Brain microvascular endothelial cell (primary cell): ENCODE measurements at regions not wholly inside any gene's neighbourhood (a gene's known extent, or its start where the extent isn't known, plus 50 kb on each side); places are given as distances from the start of the nearest gene placed in this dataset.
"Not testable (repeated sequence)": the region's sequence is repeated elsewhere in the genome, so short reads cannot be mapped to it uniquely, and the experiment has no call there.

Experiments used
- DNase-seq: peaks from one replicate; pipeline ENCODE4 v3.0.0-alpha.2; 2020
- H3K27ac ChIP-seq: fragments of 250-450 bp; sonication (Bioruptor Pico); 2 replicates; pipeline ENCODE4 v1.5.1; 2020; ENCODE audit warnings: mild to moderate bottlenecking, moderate library complexity
- H3K27me3 ChIP-seq: fragments of 250-450 bp; sonication (Bioruptor Pico); replicated peaks from 2 replicates; pipeline ENCODE4 v1.5.1; 2020; ENCODE audit warnings: mild to moderate bottlenecking
- H3K36me3 ChIP-seq: fragments of 250-450 bp; sonication (Bioruptor Pico); replicated peaks from 2 replicates; pipeline ENCODE4 v1.5.1; 2020; ENCODE audit warnings: mild to moderate bottlenecking
- H3K4me3 ChIP-seq: 2 replicates; pipeline ENCODE4 v1.5.1; 2011; ENCODE audit warnings: low read depth, mild to moderate bottlenecking, control low read depth, low read length, moderate library complexity
- in situ Hi-C: cut with HindIII; loops from 2 replicates; pipeline ENCODE4 v1.10.0; 2017; ENCODE audit warnings: low sequenced_read_pairs, low pct_ligation_motif_present
- TF ChIP-seq, protein P1 (sequence below): IDR thresholded peaks from 2 replicates; pipeline ENCODE4 v1.5.1; 2011; ENCODE audit warnings: low read depth, mild to moderate bottlenecking, moderate library complexity, low read length, control low read depth, inconsistent platforms; ENCODE audit errors: missing control alignments

DNA sequence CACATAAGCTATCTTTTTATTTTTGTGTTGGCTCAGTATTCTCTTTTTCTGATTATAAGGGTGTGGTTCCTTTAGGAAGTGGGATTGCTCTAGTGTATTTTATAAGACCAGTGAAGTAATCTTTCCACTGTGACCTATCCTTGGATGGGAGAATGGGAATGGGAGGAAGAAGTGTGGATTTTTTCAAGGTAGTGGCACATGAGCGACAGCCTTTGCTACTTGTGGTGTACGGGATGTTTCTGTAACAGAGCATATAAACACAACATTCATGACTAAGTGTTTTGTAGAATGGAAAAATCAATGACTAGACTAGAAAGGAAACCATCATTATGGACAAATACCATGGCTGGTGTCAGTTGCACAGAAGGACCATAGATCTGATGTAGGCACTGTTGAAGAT lies 209.6 kb downstream of the GIPC2 start:
- no peak overlapping the region for H3K4me3 ChIP-seq
- TF ChIP-seq, protein P1, sequence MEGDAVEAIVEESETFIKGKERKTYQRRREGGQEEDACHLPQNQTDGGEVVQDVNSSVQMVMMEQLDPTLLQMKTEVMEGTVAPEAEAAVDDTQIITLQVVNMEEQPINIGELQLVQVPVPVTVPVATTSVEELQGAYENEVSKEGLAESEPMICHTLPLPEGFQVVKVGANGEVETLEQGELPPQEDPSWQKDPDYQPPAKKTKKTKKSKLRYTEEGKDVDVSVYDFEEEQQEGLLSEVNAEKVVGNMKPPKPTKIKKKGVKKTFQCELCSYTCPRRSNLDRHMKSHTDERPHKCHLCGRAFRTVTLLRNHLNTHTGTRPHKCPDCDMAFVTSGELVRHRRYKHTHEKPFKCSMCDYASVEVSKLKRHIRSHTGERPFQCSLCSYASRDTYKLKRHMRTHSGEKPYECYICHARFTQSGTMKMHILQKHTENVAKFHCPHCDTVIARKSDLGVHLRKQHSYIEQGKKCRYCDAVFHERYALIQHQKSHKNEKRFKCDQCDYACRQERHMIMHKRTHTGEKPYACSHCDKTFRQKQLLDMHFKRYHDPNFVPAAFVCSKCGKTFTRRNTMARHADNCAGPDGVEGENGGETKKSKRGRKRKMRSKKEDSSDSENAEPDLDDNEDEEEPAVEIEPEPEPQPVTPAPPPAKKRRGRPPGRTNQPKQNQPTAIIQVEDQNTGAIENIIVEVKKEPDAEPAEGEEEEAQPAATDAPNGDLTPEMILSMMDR: no peak
- no peak overlapping the region for H3K27ac ChIP-seq
- no peak for DNase-seq
- no peaks in the 10 kb centered on the region for H3K27me3 ChIP-seq
- in situ Hi-C loops: no loop called here
- no peaks in the 10 kb centered on the region for H3K36me3 ChIP-seq

DNA sequence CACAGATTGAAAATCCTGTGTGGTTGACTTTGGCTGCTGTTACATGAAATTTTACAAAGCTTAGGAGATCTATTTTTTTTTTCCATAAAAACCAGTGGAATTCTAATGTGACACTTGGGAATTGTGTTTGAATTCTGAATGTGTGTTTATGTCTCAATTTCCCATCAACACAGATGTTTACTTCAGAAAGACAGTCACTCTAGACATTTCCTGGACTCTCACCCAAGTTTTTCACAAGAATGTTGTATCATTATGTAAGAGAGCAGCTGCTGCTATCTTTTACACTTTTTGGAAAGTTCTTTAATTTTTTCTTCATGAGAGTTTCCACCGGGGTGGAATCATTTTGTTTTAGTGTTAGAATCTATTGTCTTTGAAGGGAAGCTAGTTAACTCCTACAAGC lies 210.1 kb downstream of the GIPC2 start:
- no peak overlapping the region for H3K4me3 ChIP-seq
- DNase-seq: no peak
- no peaks in the 10 kb centered on the region for H3K36me3 ChIP-seq
- no peak overlapping the region for H3K27ac ChIP-seq
- no peaks in the 10 kb centered on the region for H3K27me3 ChIP-seq
- in situ Hi-C loops: no loop called here
- TF ChIP-seq, protein P1: no peak

DNA sequence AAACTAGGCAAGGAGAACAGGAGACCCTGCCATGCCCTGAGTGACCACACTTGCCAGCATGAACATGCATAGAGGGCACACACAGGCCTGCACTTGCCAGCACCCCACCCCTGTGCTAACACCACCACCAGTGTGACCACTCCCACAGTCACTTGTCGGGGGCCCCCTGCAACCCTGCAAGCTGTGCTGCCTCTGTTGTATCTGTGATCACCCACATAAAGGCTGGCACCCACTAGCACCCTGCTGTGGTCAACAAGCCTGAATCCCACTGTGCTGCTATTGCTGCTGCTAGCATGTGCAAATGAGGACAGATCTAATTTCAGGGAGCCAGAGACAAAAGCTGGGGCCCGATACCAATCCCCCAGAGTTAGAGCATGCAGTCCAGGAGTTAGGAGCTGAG lies 217.7 kb downstream of the GIPC2 start:
- no peak overlapping the region for H3K27ac ChIP-seq
- TF ChIP-seq, protein P1: no peak
- DNase-seq: no peak
- no peaks in the 10 kb centered on the region for H3K27me3 ChIP-seq
- in situ Hi-C loops: no loop called here
- no peaks in the 10 kb centered on the region for H3K36me3 ChIP-seq
- H3K4me3 ChIP-seq: no peak overlapping the region

DNA sequence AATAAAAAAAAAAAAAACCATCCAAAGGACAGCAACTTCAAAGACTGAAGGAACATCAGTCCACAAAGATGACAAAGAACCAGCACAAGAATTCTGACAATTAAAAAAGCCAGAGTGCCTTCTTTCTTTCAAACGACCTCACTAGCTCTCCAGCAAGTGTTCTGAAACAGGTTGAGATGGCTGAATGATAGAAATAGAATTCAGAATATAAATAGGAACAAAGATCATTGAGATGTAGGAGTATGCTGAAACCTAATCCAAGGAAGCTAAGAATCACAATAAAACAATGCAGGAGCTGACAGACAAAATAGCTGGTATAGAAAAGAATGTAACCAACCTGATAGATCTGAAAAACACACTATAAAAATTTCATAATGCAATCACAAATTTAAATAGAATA lies 218.2 kb downstream of the GIPC2 start:
- Histone ChIP-seq H3K27me3 (no peaks in the 10 kb centered on the region), H3K27ac (no peak overlapping the region), H3K36me3 (no peaks in the 10 kb centered on the region), H3K4me3 (no peak overlapping the region)
- in situ Hi-C loops: no loop called here
- TF ChIP-seq, protein P1: no peak
- DNase-seq: no peak

DNA sequence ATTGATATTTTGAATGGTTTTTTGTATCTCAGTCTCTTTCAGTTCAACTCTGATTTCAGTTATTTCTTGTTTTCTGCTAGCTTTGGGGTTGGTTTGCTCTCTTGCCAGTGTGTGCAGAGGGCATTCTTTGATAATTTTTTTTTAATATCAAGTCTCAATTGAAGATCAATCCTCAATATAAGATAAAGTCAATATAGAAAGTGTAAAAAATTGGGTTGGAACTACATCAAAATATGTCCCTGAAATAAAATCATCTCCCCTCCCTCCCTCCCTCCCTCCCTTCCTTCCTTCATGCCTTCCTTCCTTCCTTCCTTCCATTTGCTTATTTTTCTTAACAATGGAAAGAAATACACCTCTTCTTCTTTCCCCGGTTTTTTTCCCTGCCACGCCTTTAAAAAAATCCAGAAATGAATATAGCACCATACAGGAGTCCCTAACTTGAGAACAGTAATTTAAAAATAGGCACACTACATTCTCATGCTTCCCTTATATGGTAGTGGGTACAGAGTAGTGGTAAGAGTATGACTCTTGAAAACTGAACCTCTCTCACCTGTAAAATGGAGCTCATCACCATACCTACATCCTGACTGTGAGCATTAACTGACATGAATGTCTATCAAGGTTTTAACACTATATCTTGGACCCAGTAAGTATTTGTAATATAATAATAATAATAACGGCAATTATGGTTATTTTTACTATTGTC lies 221.9 kb downstream of the GIPC2 start:
- Histone ChIP-seq H3K27me3 (no peaks in the 10 kb centered on the region), H3K36me3 (no peaks in the 10 kb centered on the region), H3K4me3 (no peak overlapping the region), H3K27ac (no peak overlapping the region)
- no peak for DNase-seq
- in situ Hi-C loops: no loop called here
- TF ChIP-seq, protein P1: no peak

DNA sequence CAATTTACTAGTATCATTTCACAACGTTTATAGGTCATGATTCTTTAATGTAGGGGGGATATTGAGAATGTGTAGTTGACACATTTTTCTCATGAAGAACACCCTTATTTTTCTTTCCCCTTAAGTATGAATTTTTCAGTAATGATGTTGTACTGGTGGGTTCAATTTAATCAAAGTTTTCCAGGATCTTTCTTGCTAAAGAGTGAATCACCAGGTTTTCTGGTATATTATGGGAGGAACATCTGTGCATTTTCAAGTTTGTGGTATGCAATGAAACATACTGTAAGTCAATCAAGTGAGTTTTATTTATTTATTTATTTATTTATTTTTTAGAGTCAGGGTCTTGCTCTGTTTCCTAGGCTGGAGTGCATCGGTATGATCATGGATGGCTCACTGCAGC lies 221.2 kb upstream of the PTGFR start:
- in situ Hi-C loops: no loop called here
- Histone ChIP-seq H3K27ac (no peak overlapping the region), H3K4me3 (no peak overlapping the region), H3K27me3 (no peaks in the 10 kb centered on the region), H3K36me3 (no peaks in the 10 kb centered on the region)
- no peak for DNase-seq
- TF ChIP-seq, protein P1: no peak

DNA sequence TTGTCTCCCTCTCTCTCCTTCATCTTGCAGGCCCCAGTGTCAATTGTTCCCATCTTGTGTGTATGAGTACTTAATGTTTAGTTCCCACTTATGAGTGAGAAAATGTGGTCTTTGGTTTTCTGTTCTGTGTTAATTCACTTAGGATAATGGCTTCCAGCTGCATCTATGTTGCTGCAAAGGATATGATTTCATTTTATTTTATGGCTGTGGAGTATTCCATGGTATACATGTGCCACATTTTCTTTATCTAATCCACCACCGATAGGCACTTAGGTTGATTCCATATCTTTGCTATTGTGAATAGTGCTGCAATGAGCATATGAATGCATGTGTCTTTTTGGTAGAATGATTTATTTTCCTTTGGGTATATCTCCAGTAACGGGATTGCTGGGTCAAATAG lies 219.4 kb upstream of the PTGFR start:
- DNase-seq, H3K27ac ChIP-seq, H3K36me3 ChIP-seq, in situ Hi-C loops, H3K27me3 ChIP-seq, H3K4me3 ChIP-seq: not testable (repeated sequence)
